Loucy (cell line): ENCODE measurements at regions not wholly inside any gene's neighbourhood (a gene's known extent, or its start where the extent isn't known, plus 50 kb on each side); places are given as distances from the start of the nearest gene placed in this dataset.

ENCODE experiments used
- EZH2phosphoT487 ChIP-seq: fragments of 200-600 bp; IDR thresholded peaks from 2 replicates; pipeline ENCODE4 v1.6.1; 2018; ENCODE audit warnings: antibody characterized with exemption, mild to moderate bottlenecking, moderate library complexity, borderline replicate concordance
- TF ChIP-seq, protein P1 (sequence below): fragments of 200-600 bp; sonication (generic); conservative IDR thresholded peaks from 2 replicates; pipeline ENCODE4 v1.5.1; 2014; ENCODE audit warnings: mild to moderate bottlenecking, antibody characterized with exemption, low read length

DNA sequence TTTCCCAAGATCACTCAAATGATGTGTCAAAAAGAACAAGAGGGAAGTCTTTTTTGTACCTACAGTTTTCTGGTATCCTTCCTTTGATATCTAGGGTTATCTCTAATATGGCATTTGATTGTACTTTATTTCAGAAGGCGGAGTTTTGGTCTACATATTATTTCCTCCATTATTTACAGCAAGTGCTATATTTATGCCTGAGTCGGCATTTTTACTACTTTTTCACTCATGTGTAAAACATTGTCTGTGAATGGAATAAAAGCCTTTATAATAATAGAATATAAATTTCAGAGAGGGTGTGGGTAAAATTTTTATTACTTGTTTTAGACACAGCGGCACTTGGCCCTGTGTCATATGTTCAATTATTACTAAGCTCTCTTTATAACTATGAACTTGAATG is 398.4 kb downstream of the BCKDHB start:
- TF ChIP-seq, protein P1, sequence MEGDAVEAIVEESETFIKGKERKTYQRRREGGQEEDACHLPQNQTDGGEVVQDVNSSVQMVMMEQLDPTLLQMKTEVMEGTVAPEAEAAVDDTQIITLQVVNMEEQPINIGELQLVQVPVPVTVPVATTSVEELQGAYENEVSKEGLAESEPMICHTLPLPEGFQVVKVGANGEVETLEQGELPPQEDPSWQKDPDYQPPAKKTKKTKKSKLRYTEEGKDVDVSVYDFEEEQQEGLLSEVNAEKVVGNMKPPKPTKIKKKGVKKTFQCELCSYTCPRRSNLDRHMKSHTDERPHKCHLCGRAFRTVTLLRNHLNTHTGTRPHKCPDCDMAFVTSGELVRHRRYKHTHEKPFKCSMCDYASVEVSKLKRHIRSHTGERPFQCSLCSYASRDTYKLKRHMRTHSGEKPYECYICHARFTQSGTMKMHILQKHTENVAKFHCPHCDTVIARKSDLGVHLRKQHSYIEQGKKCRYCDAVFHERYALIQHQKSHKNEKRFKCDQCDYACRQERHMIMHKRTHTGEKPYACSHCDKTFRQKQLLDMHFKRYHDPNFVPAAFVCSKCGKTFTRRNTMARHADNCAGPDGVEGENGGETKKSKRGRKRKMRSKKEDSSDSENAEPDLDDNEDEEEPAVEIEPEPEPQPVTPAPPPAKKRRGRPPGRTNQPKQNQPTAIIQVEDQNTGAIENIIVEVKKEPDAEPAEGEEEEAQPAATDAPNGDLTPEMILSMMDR, result no peak
- TF ChIP-seq EZH2phosphoT487, result no peak
